ENCODE measurements at regions not wholly inside any gene's neighbourhood (a gene's known extent, or its start where the extent isn't known, plus 50 kb on each side); places are given as distances from the start of the nearest gene placed in this dataset.
A peak's percentile ranks its signal among the peaks of the same experiment; 100 is the strongest.

DNA sequence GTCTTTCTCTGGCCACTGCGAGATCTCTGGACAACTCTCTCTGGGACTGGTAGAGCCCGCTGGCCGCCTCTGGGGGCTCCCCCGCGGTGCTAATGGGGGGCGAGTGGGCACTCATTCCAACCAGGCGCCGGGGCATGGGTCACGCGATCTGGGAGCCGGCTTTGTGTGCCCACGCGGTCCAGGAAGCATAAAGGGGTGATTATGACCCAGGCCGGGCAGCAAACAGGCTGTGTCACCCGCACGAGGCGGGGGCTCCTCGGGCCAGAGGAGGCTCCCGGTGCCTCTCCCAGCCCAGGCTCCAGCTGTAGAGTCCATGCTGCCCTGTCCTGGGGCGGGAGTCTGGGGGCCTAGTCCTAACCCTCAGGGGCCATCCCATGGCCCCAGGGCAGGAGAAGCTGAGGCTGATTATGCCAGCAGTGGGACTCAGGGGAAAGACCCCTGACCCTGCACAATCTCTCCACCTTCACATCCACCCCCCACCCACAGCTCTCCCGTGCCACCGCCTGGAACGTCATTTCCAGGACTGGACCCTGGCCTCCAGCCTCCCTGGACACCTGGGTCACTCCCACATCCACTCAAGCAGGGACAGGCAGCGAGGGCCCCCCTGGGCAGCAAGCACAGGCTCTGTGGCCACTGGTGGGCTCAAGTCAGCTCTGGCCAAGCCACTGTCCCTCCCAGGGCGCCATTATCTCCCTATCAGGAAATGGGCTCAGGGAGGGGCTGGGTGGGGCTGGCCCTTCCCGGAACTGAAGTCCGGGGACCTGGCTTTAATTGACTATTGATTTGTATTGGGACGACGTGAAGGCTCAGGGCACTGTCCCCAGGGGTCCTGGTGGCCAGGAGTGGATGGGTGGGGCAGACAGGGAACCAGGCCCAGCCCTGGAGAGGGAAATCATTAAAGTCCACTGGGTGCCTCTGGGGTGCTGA is 50.0 kb downstream of the PTPRS start:
- DNase-seq (ENCODE audit: low spot score) (no peak), ATAC-seq (no peak), FAIRE-seq (no peak)
- Histone ChIP-seq H2AFZ (ENCODE audit: low read length) (no peak overlapping the region), H3K4me1 (ENCODE audit: insufficient read depth, low read length) (peaks cover 63% of the 10 kb centered on the region), H3K27me3 (ENCODE audit: control insufficient read depth in 1 of 2, insufficient read depth in 2 of 2, low read length in 2 of 2) (no peaks in the 10 kb centered on the region), H3K79me2 (ENCODE audit: insufficient read depth, low read length) (peaks cover 8% of the 10 kb centered on the region), H3K4me2 (ENCODE audit: low read depth, low read length) (no peak overlapping the region), H3K27ac (ENCODE audit: extremely low read length, insufficient read depth, low read length) (no peak overlapping the region), H3K36me3 (replicated peaks in 1 of 2; ENCODE audit: control insufficient read depth in 1 of 2, insufficient read depth in 2 of 2, low read length in 2 of 2) (peaks cover 3 to 10% of the 10 kb centered on the region in 2 experiments; a peak in 3 of 5 replicates), H3K9ac (ENCODE audit: insufficient read depth, low read depth, low read length) (no peak overlapping the region), H4K20me1 (ENCODE audit: insufficient read depth, low read length) (peaks cover 38% of the 10 kb centered on the region), H3K9me3 (ENCODE audit: low read length) (no peaks in the 10 kb centered on the region), H3K4me3 (replicated peaks in 1 of 3; ENCODE audit: insufficient read depth in 1 of 3, low read depth in 2 of 3, low read length in 3 of 3) (no peak overlapping the region)
- TF ChIP-seq HNRNPL (IDR thresholded peaks at IDR 0.05; ENCODE audit: low read depth, low read length) (0 out of 2 replicates have a peak, but pooled peaks have one; percentile 45), RBFOX2 (IDR thresholded peaks at IDR 0.05; ENCODE audit: low read depth, low read length) (peak; percentile 20; the same call in 1 of the 2 replicates), AGO2 (optimal IDR thresholded peaks at IDR 0.05; ENCODE audit: low read depth, low read length) (peak; percentile 19), SNAPC2 (CRISPR knock-in tag; IDR thresholded peaks at IDR 0.05) (no peak), KAT2B (IDR thresholded peaks at IDR 0.05; ENCODE audit: borderline replicate concordance, low read depth, low read length) (no peak)
- CTCF ChIA-PET (ENCODE audit: low intra/inter-chr PET ratio, low total read pairs): no interaction called here
- intact Hi-C loops (cut with micrococcal nuclease; ENCODE audit: unreplicated experiment): no loop called here
- BruUV-seq (replicated peaks): no TSS peak
- in situ Hi-C loops (cut with HindIII; ENCODE audit: extremely low pct_ligation_motif_present, low pct_unique_long_range_greater_than_20kb): no loop called here
- POLR2A ChIA-PET: no interaction called here
- WGBS (ENCODE audit: low lambda C conversion rate): 95% methylated on average over 17 of the region's 29 CpGs

- no peak for DNase-seq (ENCODE audit: low spot score)
- CTCF ChIA-PET (ENCODE audit: low intra/inter-chr PET ratio, low total read pairs): no interaction called here
- TF ChIP-seq, protein P1, sequence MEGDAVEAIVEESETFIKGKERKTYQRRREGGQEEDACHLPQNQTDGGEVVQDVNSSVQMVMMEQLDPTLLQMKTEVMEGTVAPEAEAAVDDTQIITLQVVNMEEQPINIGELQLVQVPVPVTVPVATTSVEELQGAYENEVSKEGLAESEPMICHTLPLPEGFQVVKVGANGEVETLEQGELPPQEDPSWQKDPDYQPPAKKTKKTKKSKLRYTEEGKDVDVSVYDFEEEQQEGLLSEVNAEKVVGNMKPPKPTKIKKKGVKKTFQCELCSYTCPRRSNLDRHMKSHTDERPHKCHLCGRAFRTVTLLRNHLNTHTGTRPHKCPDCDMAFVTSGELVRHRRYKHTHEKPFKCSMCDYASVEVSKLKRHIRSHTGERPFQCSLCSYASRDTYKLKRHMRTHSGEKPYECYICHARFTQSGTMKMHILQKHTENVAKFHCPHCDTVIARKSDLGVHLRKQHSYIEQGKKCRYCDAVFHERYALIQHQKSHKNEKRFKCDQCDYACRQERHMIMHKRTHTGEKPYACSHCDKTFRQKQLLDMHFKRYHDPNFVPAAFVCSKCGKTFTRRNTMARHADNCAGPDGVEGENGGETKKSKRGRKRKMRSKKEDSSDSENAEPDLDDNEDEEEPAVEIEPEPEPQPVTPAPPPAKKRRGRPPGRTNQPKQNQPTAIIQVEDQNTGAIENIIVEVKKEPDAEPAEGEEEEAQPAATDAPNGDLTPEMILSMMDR (CRISPR knock-in tag; IDR thresholded peaks at IDR 0.05): 0 out of 2 replicates have a peak, but pooled peaks have one; percentile 25
- TF ChIP-seq ZNF432 (CRISPR knock-in tag; IDR thresholded peaks at IDR 0.05; ENCODE audit: borderline replicate concordance) (no peak), ZNF317 (CRISPR knock-in tag; IDR thresholded peaks at IDR 0.05) (no peak), STAG1 (CRISPR knock-in tag; IDR thresholded peaks at IDR 0.05) (0 out of 2 replicates have a peak, but pooled peaks have one; percentile 9), SNRNP70 (IDR thresholded peaks at IDR 0.05; ENCODE audit: low read depth, low read length) (no peak), JUN (CRISPR knock-in tag; IDR thresholded peaks at IDR 0.05) (no peak), AGO2 (optimal IDR thresholded peaks at IDR 0.05; ENCODE audit: low read depth, low read length) (peak; percentile 2), KDM5B (CRISPR knock-in tag; IDR thresholded peaks at IDR 0.05; ENCODE audit: borderline replicate concordance) (no peak)
- TF ChIP-seq, protein P2, sequence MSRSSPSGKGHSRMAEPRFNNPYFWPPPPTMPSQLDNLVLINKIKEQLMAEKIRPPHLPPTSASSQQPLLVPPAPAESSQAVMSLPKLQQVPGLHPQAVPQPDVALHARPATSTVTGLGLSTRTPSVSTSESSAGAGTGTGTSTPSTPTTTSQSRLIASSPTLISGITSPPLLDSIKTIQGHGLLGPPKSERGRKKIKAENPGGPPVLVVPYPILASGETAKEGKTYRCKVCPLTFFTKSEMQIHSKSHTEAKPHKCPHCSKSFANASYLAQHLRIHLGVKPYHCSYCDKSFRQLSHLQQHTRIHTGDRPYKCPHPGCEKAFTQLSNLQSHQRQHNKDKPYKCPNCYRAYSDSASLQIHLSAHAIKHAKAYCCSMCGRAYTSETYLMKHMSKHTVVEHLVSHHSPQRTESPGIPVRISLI (CRISPR knock-in tag; IDR thresholded peaks at IDR 0.05; ENCODE audit: borderline replicate concordance): no peak
Measured at GRCh38 chr19:5289060-5289990, 51.3 kb downstream of the PTPRS start.

More at GRCh38 chr19:5289060-5289990, 51.3 kb downstream of the PTPRS start:
- H4K20me1 ChIP-seq (ENCODE audit: insufficient read depth, low read length): peaks cover 29% of the 10 kb centered on the region
- WGBS (ENCODE audit: low lambda C conversion rate): 89% methylated on average over 18 of the region's 18 CpGs
- no peaks in the 10 kb centered on the region for H3K9me3 ChIP-seq (ENCODE audit: low read length)
- H3K4me1 ChIP-seq (ENCODE audit: insufficient read depth, low read length): peaks cover 50% of the 10 kb centered on the region
- no peak overlapping the region for H3K9ac ChIP-seq (ENCODE audit: insufficient read depth, low read depth, low read length)
- peaks cover 8% of the 10 kb centered on the region for H3K79me2 ChIP-seq (ENCODE audit: insufficient read depth, low read length)
- no peak overlapping the region for H3K4me2 ChIP-seq (ENCODE audit: low read depth, low read length)
- BruUV-seq (replicated peaks): no TSS peak
- no peak overlapping the region for H2AFZ ChIP-seq (ENCODE audit: low read length)
- in situ Hi-C loops (cut with HindIII; ENCODE audit: extremely low pct_ligation_motif_present, low pct_unique_long_range_greater_than_20kb) (no loop called here), intact Hi-C loops (cut with micrococcal nuclease; ENCODE audit: unreplicated experiment) (no loop called here)
- POLR2A ChIA-PET: no interaction called here
- peaks cover 9 to 17% of the 10 kb centered on the region in 2 experiments; a peak in 3 of 5 replicates for H3K36me3 ChIP-seq (replicated peaks in 1 of 2; ENCODE audit: control insufficient read depth in 1 of 2, insufficient read depth in 2 of 2, low read length in 2 of 2)
- no peak overlapping the region for H3K27ac ChIP-seq (ENCODE audit: extremely low read length, insufficient read depth, low read length)
- FAIRE-seq (no peak), ATAC-seq (no peak; the same call in 2 of the 3 replicates)
- no peak overlapping the region for H3K4me3 ChIP-seq (replicated peaks in 1 of 3; ENCODE audit: insufficient read depth in 1 of 3, low read depth in 2 of 3, low read length in 3 of 3)
- no peaks in the 10 kb centered on the region for H3K27me3 ChIP-seq (ENCODE audit: control insufficient read depth in 1 of 2, insufficient read depth in 2 of 2, low read length in 2 of 2)

Measured in HepG2 (cell line).